HepG2 (cell line): ENCODE measurements at regions not wholly inside any gene's neighbourhood (a gene's known extent, or its start where the extent isn't known, plus 50 kb on each side); places are given as distances from the start of the nearest gene placed in this dataset.

Experiments used
- ATAC-seq: fragments of 200-7000 bp; cut with Tn5 transposase; 3 replicates; pipeline ENCODE4 v1.9.1; 2020; ENCODE audit warnings: mild to moderate bottlenecking, moderate library complexity
- BruUV-seq: library from RNA; stranded (reverse); fragments of 400-500 nt; replicated peaks from 2 replicates; lab custom pipeline; 2021; lab: Mats Ljungman, UMichigan
- CTCF ChIA-PET: fragments of 300-600 bp; formaldehyde crosslinking; extraction: SDS; loops from one replicate; lab custom pipeline; 2021; ENCODE audit warnings: low total read pairs, inconsistent platforms, low intra/inter-chr PET ratio; lab: Yijun Ruan, JAX
- POLR2A ChIA-PET: fragments of 350-600 bp; sonication (Branson Sonifier 250); formaldehyde crosslinking; loops from one replicate; lab custom pipeline; 2020; ENCODE audit warnings: antibody characterized with exemption, inconsistent platforms; lab: Yijun Ruan, JAX
- DNase-seq: peaks from one replicate; pipeline ENCODE4 v3.0.0-alpha.2; 2015; ENCODE audit warnings: low spot score
- FAIRE-seq: peaks from 3 replicates; lab custom pipeline; 2011; peaks lifted over from hg19 to GRCh38; lab: Jason Lieb, UNC
- H2AFZ ChIP-seq: one replicate; pipeline ENCODE4 v1.6.1; 2011; ENCODE audit warnings: low read length, inconsistent platforms
- H3K27ac ChIP-seq: fragments of 300-600 bp; 3 replicates; pipeline ENCODE4 v1.8.0; 2011; ENCODE audit warnings: mixed run types, mild to moderate bottlenecking, mixed read lengths, low read length, inconsistent platforms; ENCODE audit not compliant: insufficient read depth; ENCODE audit errors: extremely low read length
- H3K27me3 ChIP-seq, 2 experiments: fragments of 200-600 bp in 1 of 2; 2 replicates in 1 of 2; 3 replicates in 1 of 2; pipeline versions ENCODE4 v1.6.0 to v1.8.0; 2011; ENCODE audit warnings: low read length in 2 of 2, mild to moderate bottlenecking in 2 of 2, moderate library complexity in 2 of 2, inconsistent platforms in 1 of 2; ENCODE audit not compliant: insufficient read depth in 2 of 2, control insufficient read depth in 1 of 2
- H3K36me3 ChIP-seq, 2 experiments: fragments of 200-600 bp in 1 of 2; replicated peaks in 1 of 2; 2 replicates in 1 of 2; 3 replicates in 1 of 2; pipeline versions ENCODE4 v1.5.1 to v1.8.0; 2011; ENCODE audit warnings: low read length in 2 of 2, inconsistent platforms in 1 of 2; ENCODE audit not compliant: insufficient read depth in 2 of 2, control insufficient read depth in 1 of 2
- H3K4me1 ChIP-seq: 2 replicates; pipeline ENCODE4 v1.5.1; 2012; ENCODE audit warnings: low read length, inconsistent platforms; ENCODE audit not compliant: insufficient read depth
- H3K4me2 ChIP-seq: 2 replicates; pipeline ENCODE4 v1.6.0; 2011; ENCODE audit warnings: low read depth, low read length, inconsistent platforms
- H3K4me3 ChIP-seq, 3 experiments: fragments of 200-600 bp in 1 of 3; sonication (generic), shearing (Covaris generic) in 1 of 3; replicated peaks in 1 of 3; 2 replicates each; pipeline ENCODE4 v1.5.1; 2011 to 2016; ENCODE audit warnings: low read length in 3 of 3, inconsistent platforms in 2 of 3, low read depth in 2 of 3, mild to moderate bottlenecking in 2 of 3, control low read depth in 1 of 3, mixed read lengths in 1 of 3; ENCODE audit not compliant: insufficient read depth in 1 of 3
- H3K79me2 ChIP-seq: one replicate; pipeline ENCODE4 v1.6.1; 2011; ENCODE audit warnings: low read length, inconsistent platforms; ENCODE audit not compliant: insufficient read depth
- H3K9ac ChIP-seq: 2 replicates; pipeline ENCODE4 v1.6.0; 2011; ENCODE audit warnings: mild to moderate bottlenecking, low read depth, low read length, inconsistent platforms; ENCODE audit not compliant: insufficient read depth
- H3K9me3 ChIP-seq: 2 replicates; pipeline ENCODE4 v1.5.1; 2012; ENCODE audit warnings: mild to moderate bottlenecking, low read length
- H4K20me1 ChIP-seq: 2 replicates; pipeline ENCODE4 v1.6.0; 2011; ENCODE audit warnings: inconsistent platforms, mild to moderate bottlenecking, low read length, moderate library complexity; ENCODE audit not compliant: insufficient read depth
- JUNB ChIP-seq: sonication (generic); formaldehyde crosslinking; IDR thresholded peaks from 2 replicates; pipeline ENCODE4 v1.8.0; 2022; ENCODE audit warnings: missing genetic modification reagents, mild to moderate bottlenecking, borderline replicate concordance
- RCOR2 ChIP-seq: IDR thresholded peaks from 2 replicates; pipeline ENCODE4 v1.6.1; 2016; ENCODE audit warnings: missing biosample characterization, missing genetic modification reagents
- SKI ChIP-seq: fragments of 450-650 bp; IDR thresholded peaks from one replicate; pipeline ENCODE4 v1.6.1; 2018; ENCODE audit warnings: mild to moderate bottlenecking; ENCODE audit not compliant: partially characterized antibody
- ZNF18 ChIP-seq: sonication (generic); formaldehyde crosslinking; IDR thresholded peaks from 2 replicates; pipeline ENCODE4 v1.8.0; 2022; ENCODE audit warnings: mild to moderate bottlenecking, missing genetic modification reagents; ENCODE audit not compliant: insufficient replicate concordance
- ZNF333 ChIP-seq: sonication (generic); formaldehyde crosslinking; IDR thresholded peaks from 2 replicates; pipeline ENCODE4 v1.4.0; 2020; ENCODE audit warnings: mild to moderate bottlenecking, missing genetic modification reagents, borderline replicate concordance
- WGBS: methylation state at CpG from one replicate; pipeline ENCODE4 v1.1.6; 2017; ENCODE audit warnings: low lambda C conversion rate; 5-methylcytosine and 5-hydroxymethylcytosine counted together
- in situ Hi-C: cut with HindIII; loops from 2 replicates; pipeline ENCODE4 v1.10.0; 2017; ENCODE audit warnings: low pct_unique_long_range_greater_than_20kb; ENCODE audit not compliant: extremely low pct_ligation_motif_present
- intact Hi-C: fragments of 100-400 bp; cut with micrococcal nuclease; formaldehyde crosslinking; loops from one replicate; pipeline ENCODE4 v1.10.0; 2022; ENCODE audit not compliant: unreplicated experiment
- TF ChIP-seq, protein P1 (sequence below): sonication (generic); formaldehyde crosslinking; IDR thresholded peaks from 2 replicates; pipeline ENCODE4 v1.4.0; 2020; ENCODE audit warnings: missing genetic modification reagents

GRCh38 chrX:55161581-55161980, 58.6 kb upstream of the PAGE5 start:
- Histone ChIP-seq H3K4me2 (peak overlapping the region; percentile 73), H3K9ac (peak overlapping the region; percentile 69), H3K27me3 (no peaks in the 10 kb centered on the region), H3K79me2 (no peaks in the 10 kb centered on the region), H2AFZ (peak overlapping the region; percentile 42), H3K4me3 (peak overlapping the region; percentile 64 to 78 (median 68); a peak in 5 of 6 replicates), H3K27ac (peak overlapping the region; percentile 82), H3K9me3 (no peaks in the 10 kb centered on the region), H4K20me1 (no peaks in the 10 kb centered on the region), H3K4me1 (0 out of 2 replicates have a peak, but pooled peaks cover 11% of the 10 kb centered on the region), H3K36me3 (no peaks in the 10 kb centered on the region)
- DNase-seq (no peak), ATAC-seq (peak; percentile 10), FAIRE-seq (no peak)
- in situ Hi-C loops (no loop called here), intact Hi-C loops (loop anchor here (2.0 kb wide), 1 partner anchor 19 kb away; no protein-coding TSS in a partner anchor)
- 0 out of 2 replicates have a peak, but pooled peaks have one; percentile 12 for TF ChIP-seq JUNB (CRISPR knock-in tag)
- no peak for TF ChIP-seq RCOR2
- TF ChIP-seq, protein P1, sequence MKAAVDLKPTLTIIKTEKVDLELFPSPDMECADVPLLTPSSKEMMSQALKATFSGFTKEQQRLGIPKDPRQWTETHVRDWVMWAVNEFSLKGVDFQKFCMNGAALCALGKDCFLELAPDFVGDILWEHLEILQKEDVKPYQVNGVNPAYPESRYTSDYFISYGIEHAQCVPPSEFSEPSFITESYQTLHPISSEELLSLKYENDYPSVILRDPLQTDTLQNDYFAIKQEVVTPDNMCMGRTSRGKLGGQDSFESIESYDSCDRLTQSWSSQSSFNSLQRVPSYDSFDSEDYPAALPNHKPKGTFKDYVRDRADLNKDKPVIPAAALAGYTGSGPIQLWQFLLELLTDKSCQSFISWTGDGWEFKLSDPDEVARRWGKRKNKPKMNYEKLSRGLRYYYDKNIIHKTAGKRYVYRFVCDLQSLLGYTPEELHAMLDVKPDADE (CRISPR knock-in tag): no peak
- no peak for TF ChIP-seq ZNF18 (CRISPR knock-in tag)
- no peak for TF ChIP-seq SKI
- no peak for TF ChIP-seq ZNF333 (CRISPR knock-in tag)
- 46% methylated on average over 12 of the region's 12 CpGs for WGBS
- POLR2A ChIA-PET: no interaction called here
- BruUV-seq: no TSS peak
- CTCF ChIA-PET: no interaction called here
